ENCODE measurements at regions not wholly inside any gene's neighbourhood (a gene's known extent, or its start where the extent isn't known, plus 50 kb on each side); places are given as distances from the start of the nearest gene placed in this dataset.
A peak's percentile ranks its signal among the peaks of the same experiment; 100 is the strongest.
"Not testable (repeated sequence)": the region's sequence is repeated elsewhere in the genome, so short reads cannot be mapped to it uniquely, and the experiment has no call there.

- Histone ChIP-seq H3K4me3 (no peak overlapping the region), H3K36me3 (no peaks in the 10 kb centered on the region), H3K4me1 (no peaks in the 10 kb centered on the region), H3K9me3 (no peaks in the 10 kb centered on the region), H3K27ac (peak overlapping the region in 1 of 2 donors; percentile 23), H3K27me3 (no peaks in the 10 kb centered on the region)
- intact Hi-C loops (cut with DNase I; ENCODE audit: low total_unique reads), result no loop called here
- TF ChIP-seq POLR2A (IDR thresholded peaks at IDR 0.05) (no peak), POLR2AphosphoS5 (IDR thresholded peaks at IDR 0.05) (no peak), CTCF (IDR thresholded peaks at IDR 0.05) (no peak)
- DNase-seq (ENCODE audit: low spot score in 2 of 2), result no peak
Observed at GRCh38 chr2:61660511-61661388, 122.6 kb upstream of the XPO1 start.

GRCh38 chr2:61658841-61659780 is 121.0 kb upstream of the XPO1 start:
- intact Hi-C loops (cut with DNase I; ENCODE audit: low total_unique reads), result no loop called here
- Histone ChIP-seq H3K9me3 (no peaks in the 10 kb centered on the region), H3K27ac (no peak overlapping the region), H3K4me1 (no peaks in the 10 kb centered on the region), H3K4me3 (no peak overlapping the region), H3K36me3 (no peaks in the 10 kb centered on the region), H3K27me3 (no peaks in the 10 kb centered on the region)
- DNase-seq (ENCODE audit: low spot score in 2 of 2), result no peak
- TF ChIP-seq CTCF (IDR thresholded peaks at IDR 0.05), result peak in 1 of 3 donors; percentile 28
- no peak for TF ChIP-seq POLR2A (IDR thresholded peaks at IDR 0.05)

- H3K4me3 ChIP-seq; DNase-seq (ENCODE audit: low spot score in 2 of 2); H3K27me3 ChIP-seq; intact Hi-C loops (cut with DNase I; ENCODE audit: low total_unique reads); H3K36me3 ChIP-seq; H3K27ac ChIP-seq; H3K4me1 ChIP-seq: not testable (repeated sequence)
- peaks cover 8 to 11% of the 10 kb centered on the region in 2 donors for H3K9me3 ChIP-seq
Observed at GRCh38 chr2:61649946-61650345, 111.8 kb upstream of the XPO1 start.

GRCh38 chr2:61649021-61649420 is 110.9 kb upstream of the XPO1 start:
- intact Hi-C loops (cut with DNase I; ENCODE audit: low total_unique reads), result no loop called here
- Histone ChIP-seq H3K4me3 (no peak overlapping the region), H3K27ac (no peak overlapping the region), H3K9me3 (peaks cover 8 to 11% of the 10 kb centered on the region in 2 donors), H3K36me3 (no peaks in the 10 kb centered on the region), H3K4me1 (no peaks in the 10 kb centered on the region), H3K27me3 (no peaks in the 10 kb centered on the region)
- DNase-seq (ENCODE audit: low spot score in 2 of 2), result no peak
- TF ChIP-seq POLR2A (IDR thresholded peaks at IDR 0.05) (no peak), CTCF (IDR thresholded peaks at IDR 0.05) (no peak), POLR2AphosphoS5 (IDR thresholded peaks at IDR 0.05) (no peak)

GRCh38 chr2:61647044-61647443 is 108.9 kb upstream of the XPO1 start:
- H3K27ac ChIP-seq, result no peak overlapping the region
- no peak overlapping the region for H3K4me3 ChIP-seq
- no peaks in the 10 kb centered on the region for H3K36me3 ChIP-seq
- H3K9me3 ChIP-seq, result peaks cover 8 to 11% of the 10 kb centered on the region in 2 donors
- intact Hi-C loops (cut with DNase I; ENCODE audit: low total_unique reads), result no loop called here
- H3K4me1 ChIP-seq, result no peaks in the 10 kb centered on the region
- no peaks in the 10 kb centered on the region for H3K27me3 ChIP-seq
- TF ChIP-seq POLR2A (IDR thresholded peaks at IDR 0.05), result no peak
- no peak for TF ChIP-seq POLR2AphosphoS5 (IDR thresholded peaks at IDR 0.05)
- no peak for TF ChIP-seq CTCF (IDR thresholded peaks at IDR 0.05)
- DNase-seq (ENCODE audit: low spot score in 2 of 2), result no peak

Data from breast epithelium (tissue), 4 donors.